DMS53 treated with DMSO at 0.1 percent for 48 hours (cell line): ENCODE measurements at regions not wholly inside any gene's neighbourhood (a gene's known extent, or its start where the extent isn't known, plus 50 kb on each side); places are given as distances from the start of the nearest gene placed in this dataset.

Source experiments
- DNase-seq: peaks from one replicate; lab custom pipeline; 2025; ENCODE audit not compliant: unreplicated experiment; lab: John Stamatoyannopoulos, UW

GRCh38 chr6:170022827-170023619 lies 267.9 kb downstream of the DLL1 start:
- no peak for DNase-seq

- DNase-seq: no peak
Measured at GRCh38 chr6:170022291-170022722, 268.6 kb downstream of the DLL1 start.

GRCh38 chr6:170021579-170021978 lies 269.3 kb downstream of the DLL1 start:
- no peak for DNase-seq

- no peak for DNase-seq
Measured at GRCh38 chr6:170019818-170020583, 268.6 kb downstream of the ERMARD start.

- no peak for DNase-seq
Measured at GRCh38 chr6:170018936-170019817, 267.8 kb downstream of the ERMARD start.

- DNase-seq: no peak
Measured at GRCh38 chr6:170018422-170018935, 267.1 kb downstream of the ERMARD start.

- DNase-seq: no peak
Measured at GRCh38 chr6:170017603-170018320, 266.3 kb downstream of the ERMARD start.

GRCh38 chr6:170013815-170014214 lies 262.4 kb downstream of the ERMARD start:
- no peak for DNase-seq

- no peak for DNase-seq
Measured at GRCh38 chr6:170012037-170012330, 260.6 kb downstream of the ERMARD start.

- no peak for DNase-seq
Measured at GRCh38 chr6:170011204-170012036, 260.0 kb downstream of the ERMARD start.

GRCh38 chr6:170010665-170011203 lies 259.3 kb downstream of the ERMARD start:
- DNase-seq: no peak

- DNase-seq: no peak
Measured at GRCh38 chr6:170008294-170008785, 256.9 kb downstream of the ERMARD start.

GRCh38 chr6:170007468-170008293 lies 256.3 kb downstream of the ERMARD start:
- no peak for DNase-seq

- no peak for DNase-seq
Measured at GRCh38 chr6:170006900-170007467, 255.6 kb downstream of the ERMARD start.

GRCh38 chr6:170006071-170006899 lies 254.9 kb downstream of the ERMARD start:
- DNase-seq: no peak

GRCh38 chr6:170005665-170006064 lies 254.2 kb downstream of the ERMARD start:
- no peak for DNase-seq

- DNase-seq: no peak
Measured at GRCh38 chr6:170004585-170005210, 253.3 kb downstream of the ERMARD start.
